Epithelial cell of esophagus (primary cell): ENCODE measurements at regions not wholly inside any gene's neighbourhood (a gene's known extent, or its start where the extent isn't known, plus 50 kb on each side); places are given as distances from the start of the nearest gene placed in this dataset.

Experiments
- DNase-seq: peaks from one replicate; pipeline ENCODE4 v3.0.0; 2010; ENCODE audit warnings: low read depth
- H3K4me3 ChIP-seq: 2 replicates; pipeline ENCODE4 v1.5.1; 2011; ENCODE audit warnings: mild to moderate bottlenecking, low read length, control low read depth
- TF ChIP-seq, protein P1 (sequence below): IDR thresholded peaks from 2 replicates; pipeline ENCODE4 v1.5.1; 2011; ENCODE audit warnings: low read depth, mild to moderate bottlenecking, low read length, control low read depth, inconsistent platforms; ENCODE audit not compliant: insufficient read depth; ENCODE audit errors: missing control alignments

DNA sequence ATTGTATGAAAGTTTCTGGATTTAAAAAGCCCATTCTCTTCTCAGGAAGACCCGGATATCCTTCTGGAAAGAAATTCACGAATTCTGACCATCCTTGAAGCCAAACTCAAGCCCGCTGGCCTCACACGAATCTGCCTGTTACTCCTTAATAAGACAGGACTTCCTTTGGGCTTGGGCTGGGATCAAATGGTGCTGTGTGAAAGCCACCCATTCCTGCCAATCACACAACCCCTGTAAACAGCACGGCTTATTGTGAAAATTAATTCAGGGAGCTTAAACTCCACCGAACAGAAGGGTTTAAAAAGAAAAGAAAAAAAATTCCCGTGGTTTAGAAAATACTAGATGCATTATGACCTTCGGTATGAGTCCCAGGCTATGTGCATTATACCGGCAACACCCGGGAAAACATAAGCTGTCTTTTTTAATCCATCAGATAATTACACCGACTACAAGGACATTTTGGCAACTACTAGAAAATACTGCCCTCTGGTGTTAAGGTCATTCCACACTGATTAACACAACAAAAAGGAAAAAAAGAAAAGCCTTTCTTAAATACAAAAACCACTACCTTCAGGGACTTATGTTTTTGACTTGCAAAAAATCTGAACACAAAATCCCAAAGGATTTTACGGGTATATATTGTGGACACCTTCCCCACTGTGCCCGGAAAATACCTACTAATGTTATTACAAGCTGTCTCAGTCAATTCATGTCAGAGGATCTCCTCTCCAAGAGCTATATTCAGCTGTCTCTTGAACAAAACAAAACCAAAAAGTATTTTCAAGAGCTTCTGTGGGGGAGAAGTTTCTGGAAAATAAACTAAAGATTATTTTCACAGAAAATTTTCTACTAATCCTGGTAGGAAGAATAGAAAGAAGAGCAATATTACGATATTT is 76.0 kb upstream of the LSM14A start:
- TF ChIP-seq, protein P1, sequence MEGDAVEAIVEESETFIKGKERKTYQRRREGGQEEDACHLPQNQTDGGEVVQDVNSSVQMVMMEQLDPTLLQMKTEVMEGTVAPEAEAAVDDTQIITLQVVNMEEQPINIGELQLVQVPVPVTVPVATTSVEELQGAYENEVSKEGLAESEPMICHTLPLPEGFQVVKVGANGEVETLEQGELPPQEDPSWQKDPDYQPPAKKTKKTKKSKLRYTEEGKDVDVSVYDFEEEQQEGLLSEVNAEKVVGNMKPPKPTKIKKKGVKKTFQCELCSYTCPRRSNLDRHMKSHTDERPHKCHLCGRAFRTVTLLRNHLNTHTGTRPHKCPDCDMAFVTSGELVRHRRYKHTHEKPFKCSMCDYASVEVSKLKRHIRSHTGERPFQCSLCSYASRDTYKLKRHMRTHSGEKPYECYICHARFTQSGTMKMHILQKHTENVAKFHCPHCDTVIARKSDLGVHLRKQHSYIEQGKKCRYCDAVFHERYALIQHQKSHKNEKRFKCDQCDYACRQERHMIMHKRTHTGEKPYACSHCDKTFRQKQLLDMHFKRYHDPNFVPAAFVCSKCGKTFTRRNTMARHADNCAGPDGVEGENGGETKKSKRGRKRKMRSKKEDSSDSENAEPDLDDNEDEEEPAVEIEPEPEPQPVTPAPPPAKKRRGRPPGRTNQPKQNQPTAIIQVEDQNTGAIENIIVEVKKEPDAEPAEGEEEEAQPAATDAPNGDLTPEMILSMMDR = peak; percentile 50
- H3K4me3 ChIP-seq = no peak overlapping the region
- peak; percentile 61 for DNase-seq

DNA sequence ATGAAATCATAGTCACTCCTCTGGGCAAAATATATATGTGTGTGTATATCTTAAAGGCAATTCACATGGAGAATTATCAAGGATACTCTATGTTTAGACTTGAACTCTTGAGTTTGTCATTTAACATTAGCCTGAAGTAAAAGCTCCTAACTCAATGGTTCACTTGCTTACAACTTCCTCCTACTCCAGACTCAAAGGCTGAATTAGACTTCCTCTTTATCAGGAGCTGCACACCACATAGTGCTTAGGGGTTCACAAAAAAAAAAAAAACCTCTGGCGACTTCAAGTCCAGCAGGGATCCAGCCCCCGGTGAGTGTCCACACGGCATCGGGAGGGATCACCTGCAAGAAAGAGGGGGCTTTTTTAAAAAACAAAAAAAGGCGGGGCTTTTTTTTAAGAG is 68.2 kb upstream of the LSM14A start:
- TF ChIP-seq, protein P1 = no peak
- no peak overlapping the region for H3K4me3 ChIP-seq
- DNase-seq = no peak

DNA sequence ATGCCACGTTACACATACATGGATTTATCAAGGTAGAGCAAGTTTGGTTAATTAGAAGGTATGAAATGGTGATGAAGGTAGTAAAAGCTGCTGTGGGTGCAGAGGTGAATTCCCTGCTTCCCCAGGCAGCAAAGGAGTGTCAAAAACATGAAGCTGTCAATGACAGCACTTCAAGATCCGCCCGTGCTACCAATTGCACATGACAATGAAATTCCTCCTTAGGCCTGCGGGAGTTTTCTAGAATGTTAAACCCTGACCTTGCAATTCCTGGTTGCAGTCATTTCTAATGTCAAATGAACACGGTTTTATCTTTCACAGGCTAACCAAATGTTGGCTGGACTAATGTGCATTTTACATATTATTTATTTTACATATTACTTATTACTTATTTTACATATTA is 67.7 kb upstream of the LSM14A start:
- no peak overlapping the region for H3K4me3 ChIP-seq
- no peak for DNase-seq
- TF ChIP-seq, protein P1 = no peak

DNA sequence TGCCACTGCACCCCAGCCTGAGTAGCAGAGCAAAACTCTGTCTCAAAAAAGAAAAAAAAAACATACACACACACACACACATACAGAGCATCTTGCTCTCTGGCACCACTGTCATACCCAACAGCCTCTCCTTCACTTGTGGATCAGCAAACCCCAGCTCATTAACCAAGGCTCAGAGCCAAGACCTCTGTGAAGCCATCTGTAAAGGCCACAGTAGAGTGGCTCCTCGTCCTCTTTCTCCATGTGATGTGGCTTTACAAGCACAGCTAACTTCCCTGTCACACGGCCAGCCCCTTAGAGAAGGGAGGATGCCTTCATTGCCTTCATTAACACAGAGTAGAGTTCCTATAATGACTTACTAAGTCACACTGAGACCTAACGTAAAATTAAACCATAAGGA is 62.7 kb upstream of the LSM14A start:
- no peak overlapping the region for H3K4me3 ChIP-seq
- TF ChIP-seq, protein P1 = no peak
- no peak for DNase-seq

DNA sequence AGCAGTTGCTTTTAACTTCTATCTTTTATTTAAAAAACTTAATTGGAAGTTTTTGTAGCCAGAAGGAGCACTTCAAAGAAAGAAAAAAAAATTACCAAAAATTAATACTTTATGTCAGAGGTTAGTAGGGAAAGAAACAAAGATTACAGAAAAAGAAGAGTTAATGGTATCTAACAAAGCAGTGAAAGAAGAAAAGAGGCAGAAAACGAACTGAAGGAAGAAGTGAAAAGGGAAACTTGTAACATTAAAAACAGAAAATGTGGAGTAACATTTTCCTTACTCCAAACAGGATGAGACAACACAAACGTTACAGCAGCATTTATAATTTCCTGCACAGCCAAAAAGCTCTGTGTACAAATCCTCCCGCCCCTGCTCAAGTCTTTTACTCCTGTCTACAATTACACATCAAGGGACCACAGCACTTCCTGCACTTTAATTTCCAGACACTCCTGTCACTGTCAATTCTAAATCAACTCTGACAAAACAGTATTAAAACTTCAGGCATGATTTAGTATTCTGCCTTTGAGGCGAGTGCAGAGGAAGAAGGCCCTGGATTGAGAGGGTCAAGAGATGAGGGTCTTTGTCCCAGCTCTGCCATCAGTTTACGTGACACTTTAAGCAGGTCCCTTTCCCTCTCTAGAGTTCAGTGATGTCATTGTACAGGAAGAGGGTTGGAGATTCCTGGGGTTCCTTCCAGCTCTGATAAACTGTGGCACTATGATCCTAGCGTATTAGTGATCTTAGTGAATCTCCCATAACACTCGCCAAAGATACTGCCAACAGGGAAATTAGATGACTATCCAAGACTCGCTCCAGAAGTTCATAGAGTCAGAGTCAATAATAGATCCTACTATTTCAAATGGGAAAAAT is 53.2 kb upstream of the LSM14A start:
- no peak for DNase-seq
- H3K4me3 ChIP-seq = no peak overlapping the region
- TF ChIP-seq, protein P1 = no peak

DNA sequence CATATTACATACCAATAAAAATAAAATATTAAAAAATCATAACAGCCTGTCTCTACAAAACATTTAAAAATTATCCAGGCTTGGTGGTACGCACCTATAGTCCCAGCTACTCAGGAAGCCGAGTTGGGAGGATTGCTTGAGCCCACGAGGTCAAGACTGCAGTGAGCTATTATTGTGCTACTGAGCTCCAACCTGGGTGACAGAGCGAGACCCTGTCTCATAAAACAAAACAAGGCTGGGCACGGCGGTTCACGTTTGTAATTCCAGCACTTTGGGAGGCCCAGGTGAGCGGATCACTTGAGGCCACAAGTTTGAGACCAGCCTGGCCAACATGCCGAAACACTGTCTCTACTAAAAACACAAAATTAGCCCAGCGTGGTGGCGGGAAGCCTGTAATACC is 52.2 kb upstream of the LSM14A start:
- no peak overlapping the region for H3K4me3 ChIP-seq
- TF ChIP-seq, protein P1 = no peak
- DNase-seq = no peak
